Prostate gland (tissue), 2 donors: ENCODE measurements at regions not wholly inside any gene's neighbourhood (a gene's known extent, or its start where the extent isn't known, plus 50 kb on each side); places are given as distances from the start of the nearest gene placed in this dataset.

Source experiments
- POLR2A ChIP-seq: fragments of 450-650 bp; IDR thresholded peaks from one replicate; pipeline ENCODE4 v1.6.1; 2016; ENCODE audit warnings: antibody characterized with exemption, mild to moderate bottlenecking
- POLR2AphosphoS5 ChIP-seq: sonication (generic); formaldehyde crosslinking; IDR thresholded peaks from one replicate; pipeline ENCODE4 v1.6.1; 2017; ENCODE audit warnings: antibody characterized with exemption
- TF ChIP-seq, protein P1 (sequence below), 4 experiments: fragments of 200-600 bp in 2 of 4; fragments of 450-650 bp in 2 of 4; sonication (generic) in 2 of 4; IDR thresholded peaks; 1 replicate in 3 of 4; 2 replicates in 1 of 4; pipeline ENCODE4 v1.5.1; 2016 to 2019; ENCODE audit warnings: antibody characterized with exemption in 4 of 4, mild to moderate bottlenecking in 2 of 4, moderate library complexity in 2 of 4

GRCh38 chr5:121748686-121749085, 103.0 kb upstream of the FTMT start:
- TF ChIP-seq POLR2A (no peak), POLR2AphosphoS5 (no peak)
- TF ChIP-seq, protein P1, sequence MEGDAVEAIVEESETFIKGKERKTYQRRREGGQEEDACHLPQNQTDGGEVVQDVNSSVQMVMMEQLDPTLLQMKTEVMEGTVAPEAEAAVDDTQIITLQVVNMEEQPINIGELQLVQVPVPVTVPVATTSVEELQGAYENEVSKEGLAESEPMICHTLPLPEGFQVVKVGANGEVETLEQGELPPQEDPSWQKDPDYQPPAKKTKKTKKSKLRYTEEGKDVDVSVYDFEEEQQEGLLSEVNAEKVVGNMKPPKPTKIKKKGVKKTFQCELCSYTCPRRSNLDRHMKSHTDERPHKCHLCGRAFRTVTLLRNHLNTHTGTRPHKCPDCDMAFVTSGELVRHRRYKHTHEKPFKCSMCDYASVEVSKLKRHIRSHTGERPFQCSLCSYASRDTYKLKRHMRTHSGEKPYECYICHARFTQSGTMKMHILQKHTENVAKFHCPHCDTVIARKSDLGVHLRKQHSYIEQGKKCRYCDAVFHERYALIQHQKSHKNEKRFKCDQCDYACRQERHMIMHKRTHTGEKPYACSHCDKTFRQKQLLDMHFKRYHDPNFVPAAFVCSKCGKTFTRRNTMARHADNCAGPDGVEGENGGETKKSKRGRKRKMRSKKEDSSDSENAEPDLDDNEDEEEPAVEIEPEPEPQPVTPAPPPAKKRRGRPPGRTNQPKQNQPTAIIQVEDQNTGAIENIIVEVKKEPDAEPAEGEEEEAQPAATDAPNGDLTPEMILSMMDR (IDR thresholded peaks at IDR 0.05), result no peak
